Uterus (tissue), 3 donors: ENCODE measurements at regions not wholly inside any gene's neighbourhood (a gene's known extent, or its start where the extent isn't known, plus 50 kb on each side); places are given as distances from the start of the nearest gene placed in this dataset.

Experiments used
- DNase-seq, 2 donors: peaks; one replicate each; pipeline ENCODE4 v3.0.0-alpha.2; 2019 to 2020
- H3K27ac ChIP-seq, 2 donors: fragments of 200-600 bp; sonication (generic); 1 replicate in 1 of 2; 2 replicates in 1 of 2; pipeline ENCODE4 v1.5.1; 2016 to 2018
- H3K27me3 ChIP-seq, 2 donors: fragments of 200-600 bp; sonication (generic); one replicate each; pipeline ENCODE4 v1.5.1; 2018 to 2019; ENCODE audit warnings: control low read depth in 1 of 2
- H3K36me3 ChIP-seq, 2 donors: fragments of 200-600 bp; sonication (generic); one replicate each; pipeline ENCODE4 v1.5.1; 2019; ENCODE audit warnings: control low read depth in 1 of 2
- H3K4me1 ChIP-seq, 2 donors: fragments of 200-600 bp; sonication (generic); one replicate each; pipeline ENCODE4 v1.5.1; 2018 to 2019; ENCODE audit warnings: control low read depth in 1 of 2
- H3K4me3 ChIP-seq, 2 donors: fragments of 200-600 bp; sonication (generic); 1 replicate in 1 of 2; 2 replicates in 1 of 2; pipeline ENCODE4 v1.5.1; 2018 to 2019; ENCODE audit warnings: mild to moderate bottlenecking in 1 of 2
- H3K9me3 ChIP-seq, 2 donors: fragments of 200-600 bp; sonication (generic); one replicate each; pipeline ENCODE4 v1.5.1; 2019; ENCODE audit warnings: control low read depth in 1 of 2
- CTCF ChIP-seq, 4 experiments: fragments of 200-600 bp in 2 of 4; fragments of 450-650 bp in 2 of 4; sonication (generic) in 2 of 4; IDR thresholded peaks; one replicate each; pipeline ENCODE4 v1.5.1; 2016 to 2019; ENCODE audit warnings: antibody characterized with exemption in 4 of 4, mild to moderate bottlenecking in 2 of 4, moderate library complexity in 1 of 4
- POLR2A ChIP-seq, 2 donors: fragments of 450-650 bp; IDR thresholded peaks; one replicate each; pipeline ENCODE4 v1.6.1; 2016; ENCODE audit warnings: antibody characterized with exemption in 2 of 2, mild to moderate bottlenecking in 1 of 2, moderate library complexity in 1 of 2
- intact Hi-C: fragments of 100-400 bp; cut with DNase I; formaldehyde crosslinking; loops from one replicate; pipeline ENCODE4 v1.15.1; 2023; ENCODE audit warnings: low total_unique reads
- donor health status: DM: yes; HTN: yes; CAD: no.

GRCh38 chr16:52958951-52959350 lies 93.7 kb downstream of the CHD9NB start:
- no peak for TF ChIP-seq CTCF (IDR thresholded peaks at IDR 0.05)
- no peak for TF ChIP-seq POLR2A (IDR thresholded peaks at IDR 0.05)
- intact Hi-C loops: no loop called here
- no peak for DNase-seq
- Histone ChIP-seq H3K27ac (no peak overlapping the region), H3K4me1 (no peaks in the 10 kb centered on the region), H3K27me3 (no peaks in the 10 kb centered on the region), H3K4me3 (no peak overlapping the region), H3K36me3 (no peaks in the 10 kb centered on the region), H3K9me3 (no peaks in the 10 kb centered on the region)

- H3K27ac ChIP-seq: no peak overlapping the region
- no peak overlapping the region for H3K4me3 ChIP-seq
- H3K27me3 ChIP-seq: no peaks in the 10 kb centered on the region
- intact Hi-C loops: no loop called here
- no peaks in the 10 kb centered on the region for H3K36me3 ChIP-seq
- H3K4me1 ChIP-seq: no peaks in the 10 kb centered on the region
- DNase-seq: no peak
- no peaks in the 10 kb centered on the region for H3K9me3 ChIP-seq
- no peak for TF ChIP-seq CTCF (IDR thresholded peaks at IDR 0.05)
- no peak for TF ChIP-seq POLR2A (IDR thresholded peaks at IDR 0.05)
Observed at GRCh38 chr16:52957199-52957598, 95.5 kb downstream of the CHD9NB start.

DNA sequence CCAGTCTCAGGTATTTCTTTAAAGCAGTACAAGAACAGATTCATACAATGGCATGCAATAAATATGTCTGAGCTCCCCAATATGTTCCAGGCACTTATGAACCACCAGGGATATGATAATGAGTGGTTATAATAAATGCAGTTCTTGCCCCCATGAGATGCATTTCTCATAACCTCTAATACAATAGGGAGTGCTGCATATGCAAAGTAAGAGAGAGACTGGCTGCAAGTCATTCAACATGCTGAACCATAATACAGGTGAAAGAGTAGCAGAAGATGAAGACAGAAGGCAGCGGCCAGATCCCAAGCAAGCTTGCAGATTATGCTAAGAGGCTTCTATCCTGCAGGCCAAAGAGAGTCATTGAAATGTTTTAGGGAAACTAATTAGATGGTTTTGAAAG lies 96.7 kb downstream of the CHD9NB start:
- Histone ChIP-seq H3K4me3 (no peak overlapping the region), H3K27me3 (no peaks in the 10 kb centered on the region), H3K9me3 (no peaks in the 10 kb centered on the region), H3K36me3 (no peaks in the 10 kb centered on the region), H3K27ac (no peak overlapping the region), H3K4me1 (no peaks in the 10 kb centered on the region)
- DNase-seq: no peak
- intact Hi-C loops: no loop called here
- no peak for TF ChIP-seq POLR2A (IDR thresholded peaks at IDR 0.05)
- no peak for TF ChIP-seq CTCF (IDR thresholded peaks at IDR 0.05)

DNA sequence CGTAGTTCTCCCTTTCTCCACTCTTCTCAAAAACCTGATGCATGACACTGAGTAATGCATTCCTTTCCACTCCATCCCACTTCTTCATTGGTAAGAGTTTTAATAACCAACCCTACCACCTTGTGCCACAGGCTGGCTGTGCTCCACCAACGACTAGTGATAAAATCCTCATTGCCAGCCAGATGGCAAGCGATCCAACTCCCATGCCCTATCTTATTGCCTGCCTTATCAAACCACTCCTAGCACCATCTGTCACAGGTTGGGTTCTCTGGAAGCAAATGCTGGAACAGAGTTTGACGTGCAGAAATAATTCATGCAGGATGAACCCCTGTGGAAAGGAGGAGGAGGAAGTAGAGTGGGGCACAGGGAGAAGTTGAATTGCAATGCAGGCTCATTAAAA lies 99.5 kb downstream of the CHD9NB start:
- Histone ChIP-seq H3K4me3 (no peak overlapping the region), H3K4me1 (no peaks in the 10 kb centered on the region), H3K27me3 (no peaks in the 10 kb centered on the region), H3K9me3 (no peaks in the 10 kb centered on the region), H3K27ac (no peak overlapping the region), H3K36me3 (no peaks in the 10 kb centered on the region)
- no peak for DNase-seq
- intact Hi-C loops: no loop called here
- no peak for TF ChIP-seq POLR2A (IDR thresholded peaks at IDR 0.05)
- no peak for TF ChIP-seq CTCF (IDR thresholded peaks at IDR 0.05)

- Histone ChIP-seq H3K9me3 (no peaks in the 10 kb centered on the region), H3K27ac (no peak overlapping the region), H3K4me1 (no peaks in the 10 kb centered on the region), H3K27me3 (no peaks in the 10 kb centered on the region), H3K36me3 (no peaks in the 10 kb centered on the region), H3K4me3 (no peak overlapping the region)
- intact Hi-C loops: no loop called here
- TF ChIP-seq POLR2A (IDR thresholded peaks at IDR 0.05): no peak
- TF ChIP-seq CTCF (IDR thresholded peaks at IDR 0.05): no peak
- no peak for DNase-seq
Observed at GRCh38 chr16:52948946-52949345, 103.8 kb downstream of the CHD9NB start.
